ENCODE measurements at regions not wholly inside any gene's neighbourhood (a gene's known extent, or its start where the extent isn't known, plus 50 kb on each side); places are given as distances from the start of the nearest gene placed in this dataset.

DNA sequence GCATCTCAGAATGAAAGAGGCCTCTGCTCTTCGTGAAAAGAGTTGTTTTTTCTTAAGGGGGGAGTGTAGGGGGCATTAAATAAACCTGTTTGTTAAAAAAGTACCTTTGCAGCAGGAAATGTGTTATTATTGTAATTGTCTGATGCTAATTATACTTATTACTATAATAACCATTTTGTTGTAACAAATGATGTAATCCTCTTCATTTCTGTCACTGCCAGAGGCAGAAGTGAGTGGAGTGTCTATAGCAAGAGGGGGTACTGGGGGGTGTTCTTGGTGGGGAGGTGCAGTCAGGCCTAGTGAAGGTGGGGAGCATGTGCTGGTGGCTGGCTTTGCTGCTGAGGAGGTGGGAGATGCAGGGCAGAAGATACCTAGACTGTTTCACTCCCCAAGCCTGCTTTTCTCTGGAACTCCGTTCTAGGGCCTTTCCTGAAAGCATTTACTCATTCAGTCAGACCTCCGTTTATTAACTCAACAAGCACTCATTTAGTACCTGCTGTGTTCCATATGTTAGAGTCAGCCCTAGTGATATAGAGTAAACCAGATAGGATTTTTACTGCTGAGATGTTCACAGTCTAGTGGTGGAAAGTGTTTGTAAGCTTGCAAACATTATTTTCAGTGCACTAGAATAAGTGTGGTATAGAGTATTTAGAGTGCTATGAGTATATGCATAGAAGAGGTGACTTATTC is 77.5 kb upstream of the CISTR start:
- Histone ChIP-seq H3K56ac (replicated peaks; ENCODE audit: insufficient read length, low read depth, low read length) (no peak overlapping the region), H3K9ac (replicated peaks in 1 of 4; ENCODE audit: extremely low read depth in 1 of 4, low read depth in 3 of 4, low read length in 3 of 4) (no peak overlapping the region), H3K79me2 (ENCODE audit: control insufficient read depth in 1 of 2, insufficient read depth in 2 of 2, low read length in 2 of 2) (no peaks in the 10 kb centered on the region), H3K36me3 (ENCODE audit: control insufficient read depth in 2 of 4, insufficient read depth in 4 of 4, low read length in 3 of 4) (no peaks in the 10 kb centered on the region), H2BK20ac (ENCODE audit: low read length) (no peak overlapping the region), H3K18ac (ENCODE audit: extremely low read depth, low read length) (no peak overlapping the region), H3K14ac (ENCODE audit: insufficient read length) (no peak overlapping the region), H3K27me3 (replicated peaks in 1 of 4; ENCODE audit: control insufficient read depth in 3 of 4, extremely low read depth in 1 of 4, insufficient read depth in 3 of 4, low read length in 3 of 4) (no peaks in the 10 kb centered on the region), H4K5ac (ENCODE audit: insufficient read length, low read depth, low read length) (no peak overlapping the region), H3K4me1 (replicated peaks in 1 of 4; ENCODE audit: control insufficient read depth in 3 of 4, insufficient read depth in 4 of 4, low read length in 3 of 4) (no peaks in the 10 kb centered on the region; a peak in 1 of 7 replicates), H3K27ac (ENCODE audit: low read depth, low read length) (no peak overlapping the region), H2BK15ac (ENCODE audit: low read length) (no peak overlapping the region), H2BK12ac (ENCODE audit: low read depth, low read length) (no peak overlapping the region), H3K79me1 (ENCODE audit: low read depth, low read length) (no peaks in the 10 kb centered on the region), H3K4me3 (ENCODE audit: extremely low read depth in 1 of 4, insufficient read depth in 2 of 4, low read depth in 3 of 4, low read length in 4 of 4) (no peak overlapping the region), H2AK5ac (ENCODE audit: low read depth, low read length) (no peak overlapping the region), H3K23me2 (ENCODE audit: low read depth, low read length) (no peaks in the 10 kb centered on the region), H4K8ac (ENCODE audit: extremely low read depth, insufficient read depth, low read length) (no peak overlapping the region), H3K9me3 (ENCODE audit: insufficient read depth in 2 of 2, low read depth in 1 of 2, low read length in 1 of 2) (no peaks in the 10 kb centered on the region), H3K23ac (ENCODE audit: insufficient read length) (no peak overlapping the region), H2BK120ac (replicated peaks; ENCODE audit: low read depth, low read length) (no peak overlapping the region), H2AFZ (ENCODE audit: low read length) (no peak overlapping the region), H4K91ac (replicated peaks; ENCODE audit: insufficient read length, low read length) (no peak overlapping the region), H2BK5ac (ENCODE audit: low read depth, low read length) (no peak overlapping the region), H3K4ac (replicated peaks; ENCODE audit: insufficient read length, low read depth, low read length) (no peak overlapping the region), H3K4me2 (ENCODE audit: insufficient read depth in 1 of 2, low read depth in 2 of 2, low read length in 2 of 2) (no peak overlapping the region), H4K20me1 (replicated peaks in 1 of 2; ENCODE audit: control insufficient read depth in 1 of 2, insufficient read depth in 2 of 2, low read length in 2 of 2) (no peaks in the 10 kb centered on the region)
- no peak for DNase-seq (ENCODE audit: low read depth in 1 of 2, low spot score in 2 of 2)
- no peak for FAIRE-seq
- POLR2A ChIA-PET (ENCODE audit: partially characterized antibody), result no interaction called here
- CTCF ChIA-PET (ENCODE audit: partially characterized antibody), result interaction anchor here (0.6 to 1.3 kb wide), 4 partner anchors 22 to 849 kb away, joined by 3 to 4 read pairs (median 3); no protein-coding TSS in a partner anchor
- 62% methylated on average over 3 of the region's 3 CpGs; no CpG with 5 or more reads in 1 of the 2 experiments for WGBS, 2 experiments (ENCODE audit: extremely low coverage in 1 of 2, insufficient coverage in 1 of 2, insufficient read length in 1 of 2, insufficient replicate concordance in 2 of 2, low coverage in 1 of 2, low lambda C conversion rate in 2 of 2, missing lambda C conversion rate in 1 of 2)
- TF ChIP-seq POLR2A (IDR thresholded peaks at IDR 0.05; ENCODE audit: control extremely low read depth in 1 of 2, low read depth in 2 of 2, low read length in 2 of 2) (no peak), MAFK (IDR thresholded peaks at IDR 0.05; ENCODE audit: low read depth, low read length) (no peak), ASH2L (IDR thresholded peaks at IDR 0.05; ENCODE audit: low read length) (no peak)

All from H1 (cell line).